ENCODE measurements at regions not wholly inside any gene's neighbourhood (a gene's known extent, or its start where the extent isn't known, plus 50 kb on each side); places are given as distances from the start of the nearest gene placed in this dataset.

GRCh38 chr17:51381262-51381661, 120.9 kb downstream of the UTP18 start:
- TF ChIP-seq ETS1 (IDR thresholded peaks at IDR 0.05) = no peak
- TF ChIP-seq STAT1 (IDR thresholded peaks at IDR 0.05; ENCODE audit: unreplicated experiment) = no peak
- TF ChIP-seq NANOG (IDR thresholded peaks at IDR 0.05; ENCODE audit: borderline replicate concordance) = no peak
- TF ChIP-seq EZH2 (IDR thresholded peaks at IDR 0.05; ENCODE audit: low read depth, unreplicated experiment) = no peak
- no peak for TF ChIP-seq ZNF114 (CRISPR knock-in tag; IDR thresholded peaks at IDR 0.05)
- TF ChIP-seq EZH2phosphoT487 (IDR thresholded peaks at IDR 0.05; ENCODE audit: unreplicated experiment) = no peak
- no peak for TF ChIP-seq REST (IDR thresholded peaks at IDR 0.05; ENCODE audit: unreplicated experiment)
- TF ChIP-seq CREB1 (CRISPR knock-in tag; IDR thresholded peaks at IDR 0.05; ENCODE audit: low read depth) = no peak
- Mint-ChIP-seq H3K4me1 (no peaks in the 10 kb centered on the region; the same call in 2 of the 3 replicates), H3K27ac (no peak overlapping the region), H3K9me3 (peaks cover 6% of the 10 kb centered on the region), H3K27me3 (ENCODE audit: insufficient read depth, low read depth, poor library complexity) (peaks cover 17% of the 10 kb centered on the region), H3K4me3 (no peak overlapping the region), H3K36me3 (ENCODE audit: low read depth) (no peaks in the 10 kb centered on the region)
- H4K20me1 ChIP-seq (replicated peaks; ENCODE audit: insufficient read depth) = no peaks in the 10 kb centered on the region
- no peaks in the 10 kb centered on the region for H3F3A ChIP-seq (replicated peaks; ENCODE audit: low read depth)
- H3K27ac ChIP-seq (ENCODE audit: low read depth) = no peak overlapping the region
- H3K9me2 ChIP-seq (ENCODE audit: insufficient read depth) = no peaks in the 10 kb centered on the region
- H2AFZ ChIP-seq = no peak overlapping the region
- H3K4me2 ChIP-seq = no peak overlapping the region
- DNase-seq (ENCODE audit: low spot score) (no peak), ATAC-seq (no peak)
- H3K27me3 ChIP-seq (ENCODE audit: insufficient read depth) = no peaks in the 10 kb centered on the region
- no peak overlapping the region for H3K4me3 ChIP-seq
- no peaks in the 10 kb centered on the region for H3K4me1 ChIP-seq (ENCODE audit: insufficient read depth)
- H3K36me3 ChIP-seq (ENCODE audit: insufficient read depth) = no peaks in the 10 kb centered on the region
- H3K79me2 ChIP-seq (replicated peaks; ENCODE audit: insufficient read depth) = no peaks in the 10 kb centered on the region

GRCh38 chr17:51385208-51385607, 124.9 kb downstream of the UTP18 start:
- Histone ChIP-seq H3K4me2 (no peak overlapping the region), H3K79me2 (replicated peaks; ENCODE audit: insufficient read depth) (no peaks in the 10 kb centered on the region), H3K36me3 (ENCODE audit: insufficient read depth) (no peaks in the 10 kb centered on the region), H3K4me1 (ENCODE audit: insufficient read depth) (no peaks in the 10 kb centered on the region), H3K27ac (ENCODE audit: low read depth) (no peak overlapping the region), H3K4me3 (no peak overlapping the region), H3K27me3 (ENCODE audit: insufficient read depth) (no peaks in the 10 kb centered on the region), H2AFZ (no peak overlapping the region; the same call in 1 of the 2 replicates), H3F3A (replicated peaks; ENCODE audit: low read depth) (no peaks in the 10 kb centered on the region), H3K9me2 (ENCODE audit: insufficient read depth) (no peaks in the 10 kb centered on the region), H4K20me1 (replicated peaks; ENCODE audit: insufficient read depth) (no peaks in the 10 kb centered on the region)
- no peaks in the 10 kb centered on the region for H3K9me3 Mint-ChIP-seq
- H3K27me3 Mint-ChIP-seq (ENCODE audit: insufficient read depth, low read depth, poor library complexity) = peaks cover 12% of the 10 kb centered on the region
- H3K4me3 Mint-ChIP-seq = no peak overlapping the region
- no peaks in the 10 kb centered on the region; the same call in 2 of the 3 replicates for H3K4me1 Mint-ChIP-seq
- H3K36me3 Mint-ChIP-seq (ENCODE audit: low read depth) = no peaks in the 10 kb centered on the region
- no peak overlapping the region for H3K27ac Mint-ChIP-seq
- ATAC-seq (no peak), DNase-seq (ENCODE audit: low spot score) (no peak)
- no peak for TF ChIP-seq STAT1 (IDR thresholded peaks at IDR 0.05; ENCODE audit: unreplicated experiment)
- no peak for TF ChIP-seq ETS1 (IDR thresholded peaks at IDR 0.05)
- TF ChIP-seq ZNF462 (CRISPR knock-in tag; IDR thresholded peaks at IDR 0.05) = no peak
- no peak for TF ChIP-seq EZH2phosphoT487 (IDR thresholded peaks at IDR 0.05; ENCODE audit: unreplicated experiment)
